ENCODE measurements at regions not wholly inside any gene's neighbourhood (a gene's known extent, or its start where the extent isn't known, plus 50 kb on each side); places are given as distances from the start of the nearest gene placed in this dataset.
"Not testable (repeated sequence)": the region's sequence is repeated elsewhere in the genome, so short reads cannot be mapped to it uniquely, and the experiment has no call there.

GRCh38 chr7:135872861-135873260, 104.3 kb downstream of the MTPN start:
- not testable (repeated sequence) for H3K9me3 ChIP-seq; H3K4me3 ChIP-seq; DNase-seq; H3K27me3 ChIP-seq; ATAC-seq (ENCODE audit: low FRiP score in 2 of 2); H3K27ac ChIP-seq; H3K4me1 ChIP-seq; H3K36me3 ChIP-seq
- 96 to 100% methylated on average over 4 of the region's 4 CpGs for WGBS, 2 donors

- Histone ChIP-seq H3K27me3 (no peaks in the 10 kb centered on the region), H3K4me3 (no peak overlapping the region), H3K4me1 (no peaks in the 10 kb centered on the region), H3K36me3 (no peaks in the 10 kb centered on the region), H3K9me3 (no peaks in the 10 kb centered on the region), H3K27ac (no peak overlapping the region)
- DNase-seq (no peak), ATAC-seq (ENCODE audit: low FRiP score in 2 of 2) (peak in 1 of 2 donors; percentile 27)
- 61 to 71% methylated on average over 6 to 8 of the region's 8 CpGs for WGBS, 2 donors
- TF ChIP-seq POLR2A (IDR thresholded peaks at IDR 0.05) = no peak
- no peak for TF ChIP-seq POLR2AphosphoS5 (IDR thresholded peaks at IDR 0.05)
- TF ChIP-seq EP300 (IDR thresholded peaks at IDR 0.05) = no peak
- no peak for TF ChIP-seq CTCF (IDR thresholded peaks at IDR 0.05)
Measured at GRCh38 chr7:135862586-135863340, 114.2 kb upstream of the FAM180A start.

- Histone ChIP-seq H3K27ac (no peak overlapping the region), H3K36me3 (no peaks in the 10 kb centered on the region), H3K4me3 (no peak overlapping the region), H3K9me3 (no peaks in the 10 kb centered on the region), H3K4me1 (no peaks in the 10 kb centered on the region), H3K27me3 (no peaks in the 10 kb centered on the region)
- 90 to 93% methylated on average over 2 of the region's 2 CpGs for WGBS, 2 donors
- ATAC-seq (ENCODE audit: low FRiP score in 2 of 2) (no peak), DNase-seq (no peak)
- TF ChIP-seq CTCF (IDR thresholded peaks at IDR 0.05) (no peak), POLR2A (IDR thresholded peaks at IDR 0.05) (no peak), POLR2AphosphoS5 (IDR thresholded peaks at IDR 0.05) (no peak), EP300 (IDR thresholded peaks at IDR 0.05) (no peak)
Measured at GRCh38 chr7:135859538-135859937, 110.9 kb upstream of the FAM180A start.

- no peaks in the 10 kb centered on the region for H3K4me1 ChIP-seq
- H3K27ac ChIP-seq = no peak overlapping the region
- TF ChIP-seq POLR2A (IDR thresholded peaks at IDR 0.05) (no peak), POLR2AphosphoS5 (IDR thresholded peaks at IDR 0.05) (no peak), EP300 (IDR thresholded peaks at IDR 0.05) (no peak), CTCF (IDR thresholded peaks at IDR 0.05) (no peak)
- peak in 1 of 2 donors; percentile 13 for ATAC-seq (ENCODE audit: low FRiP score in 2 of 2)
- H3K27me3 ChIP-seq = no peaks in the 10 kb centered on the region
- no peaks in the 10 kb centered on the region for H3K36me3 ChIP-seq
- DNase-seq = peak in 1 of 2 donors; percentile 62
- no peaks in the 10 kb centered on the region for H3K9me3 ChIP-seq
- H3K4me3 ChIP-seq = no peak overlapping the region
- 80 to 91% methylated on average over 1 to 6 of the region's 6 CpGs for WGBS, 2 donors
Measured at GRCh38 chr7:135858851-135859250, 110.2 kb upstream of the FAM180A start.

GRCh38 chr7:135858379-135858778, 109.8 kb upstream of the FAM180A start:
- no peaks in the 10 kb centered on the region for H3K4me1 ChIP-seq
- no peak for TF ChIP-seq EP300 (IDR thresholded peaks at IDR 0.05)
- no peaks in the 10 kb centered on the region for H3K36me3 ChIP-seq
- H3K4me3 ChIP-seq = no peak overlapping the region
- no peaks in the 10 kb centered on the region for H3K27me3 ChIP-seq
- H3K9me3 ChIP-seq = no peaks in the 10 kb centered on the region
- no peak overlapping the region for H3K27ac ChIP-seq
- peak in 1 of 2 donors; percentile 46 for DNase-seq
- ATAC-seq (ENCODE audit: low FRiP score in 2 of 2) = no peak
- WGBS, 2 donors = 100% methylated on average over 3 of the region's 4 CpGs; no CpG with 5 or more reads in 1 of the 2 donors
